GM12865 (cell line): ENCODE measurements at regions not wholly inside any gene's neighbourhood (a gene's known extent, or its start where the extent isn't known, plus 50 kb on each side); places are given as distances from the start of the nearest gene placed in this dataset.

Experiments used
- DNase-seq: peaks from one replicate; pipeline ENCODE4 v3.0.0; 2010; ENCODE audit warnings: low read depth
- H3K4me3 ChIP-seq: 2 replicates; pipeline ENCODE4 v1.5.1; 2011; ENCODE audit warnings: mild to moderate bottlenecking, low read depth, low read length, control low read depth
- CTCF ChIP-seq: IDR thresholded peaks from 2 replicates; pipeline ENCODE4 v1.5.1; 2011; ENCODE audit warnings: low read length, control low read depth, low read depth, inconsistent platforms; ENCODE audit not compliant: insufficient read depth; ENCODE audit errors: missing control alignments

GRCh38 chr16:85341972-85342695 lies 229.9 kb upstream of the CIBAR2 start:
- no peak overlapping the region for H3K4me3 ChIP-seq
- no peak for DNase-seq
- TF ChIP-seq CTCF, result no peak

- H3K4me3 ChIP-seq, result no peak overlapping the region
- TF ChIP-seq CTCF, result no peak
- no peak for DNase-seq
These were observed 232.3 kb upstream of the CIBAR2 start for GRCh38 chr16:85344502-85345128.

GRCh38 chr16:85345129-85345639 lies 232.9 kb upstream of the CIBAR2 start:
- DNase-seq, result no peak
- no peak for TF ChIP-seq CTCF
- no peak overlapping the region for H3K4me3 ChIP-seq

GRCh38 chr16:85346404-85347212 lies 234.3 kb upstream of the CIBAR2 start:
- no peak for TF ChIP-seq CTCF
- no peak overlapping the region for H3K4me3 ChIP-seq
- DNase-seq, result no peak

GRCh38 chr16:85347213-85347591 lies 234.9 kb upstream of the CIBAR2 start:
- peak; percentile 33 for TF ChIP-seq CTCF
- H3K4me3 ChIP-seq, result no peak overlapping the region
- DNase-seq, result peak; percentile 23

- no peak for DNase-seq
- no peak overlapping the region for H3K4me3 ChIP-seq
- no peak for TF ChIP-seq CTCF
These were observed 236.0 kb upstream of the CIBAR2 start for GRCh38 chr16:85348065-85348840.
